Upper lobe of left lung (tissue), 4 donors: ENCODE measurements at regions not wholly inside any gene's neighbourhood (a gene's known extent, or its start where the extent isn't known, plus 50 kb on each side); places are given as distances from the start of the nearest gene placed in this dataset.

Experiments used
- POLR2A ChIP-seq, 4 donors: fragments of 450-650 bp; IDR thresholded peaks; one replicate each; pipeline ENCODE4 v1.5.1; 2016 to 2017; ENCODE audit warnings: antibody characterized with exemption in 4 of 4, mild to moderate bottlenecking in 2 of 4
- POLR2AphosphoS5 ChIP-seq, 2 donors: sonication (generic); formaldehyde crosslinking; IDR thresholded peaks; one replicate each; pipeline ENCODE4 v1.5.1; 2017; ENCODE audit warnings: antibody characterized with exemption in 2 of 2
- TF ChIP-seq, protein P1 (sequence below), 6 experiments: fragments of 450-650 bp in 4 of 6; fragments of 200-600 bp in 2 of 6; sonication (generic) in 2 of 6; IDR thresholded peaks; one replicate each; pipeline ENCODE4 v1.5.1; 2016 to 2019; ENCODE audit warnings: antibody characterized with exemption in 6 of 6

GRCh38 chr2:145935016-145935415 lies 1415.1 kb upstream of the ZEB2 start:
- TF ChIP-seq, protein P1, sequence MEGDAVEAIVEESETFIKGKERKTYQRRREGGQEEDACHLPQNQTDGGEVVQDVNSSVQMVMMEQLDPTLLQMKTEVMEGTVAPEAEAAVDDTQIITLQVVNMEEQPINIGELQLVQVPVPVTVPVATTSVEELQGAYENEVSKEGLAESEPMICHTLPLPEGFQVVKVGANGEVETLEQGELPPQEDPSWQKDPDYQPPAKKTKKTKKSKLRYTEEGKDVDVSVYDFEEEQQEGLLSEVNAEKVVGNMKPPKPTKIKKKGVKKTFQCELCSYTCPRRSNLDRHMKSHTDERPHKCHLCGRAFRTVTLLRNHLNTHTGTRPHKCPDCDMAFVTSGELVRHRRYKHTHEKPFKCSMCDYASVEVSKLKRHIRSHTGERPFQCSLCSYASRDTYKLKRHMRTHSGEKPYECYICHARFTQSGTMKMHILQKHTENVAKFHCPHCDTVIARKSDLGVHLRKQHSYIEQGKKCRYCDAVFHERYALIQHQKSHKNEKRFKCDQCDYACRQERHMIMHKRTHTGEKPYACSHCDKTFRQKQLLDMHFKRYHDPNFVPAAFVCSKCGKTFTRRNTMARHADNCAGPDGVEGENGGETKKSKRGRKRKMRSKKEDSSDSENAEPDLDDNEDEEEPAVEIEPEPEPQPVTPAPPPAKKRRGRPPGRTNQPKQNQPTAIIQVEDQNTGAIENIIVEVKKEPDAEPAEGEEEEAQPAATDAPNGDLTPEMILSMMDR (IDR thresholded peaks at IDR 0.05) = no peak
- TF ChIP-seq POLR2A (IDR thresholded peaks at IDR 0.05) (no peak), POLR2AphosphoS5 (IDR thresholded peaks at IDR 0.05) (no peak)
